Esophagus muscularis mucosa (tissue), 4 donors: ENCODE measurements at regions not wholly inside any gene's neighbourhood (a gene's known extent, or its start where the extent isn't known, plus 50 kb on each side); places are given as distances from the start of the nearest gene placed in this dataset.
"Not testable (repeated sequence)": the region's sequence is repeated elsewhere in the genome, so short reads cannot be mapped to it uniquely, and the experiment has no call there.

Experiments
- DNase-seq: peaks from one replicate; pipeline ENCODE4 v3.0.0-alpha.2; 2017; ENCODE audit errors: extremely low spot score
- H3K27ac ChIP-seq, 4 donors: fragments of 200-600 bp; sonication (generic); replicated peaks in 1 of 4; 1 replicate in 3 of 4; 2 replicates in 1 of 4; pipeline ENCODE4 v1.5.1; 2016 to 2019; ENCODE audit warnings: mild to moderate bottlenecking in 1 of 4
- H3K27me3 ChIP-seq, 4 donors: fragments of 200-600 bp; sonication (generic); one replicate each; pipeline versions ENCODE4 v1.5.1 to v1.6.0; 2016 to 2019
- H3K36me3 ChIP-seq, 4 donors: fragments of 200-600 bp; sonication (generic); one replicate each; pipeline ENCODE4 v1.5.1; 2016 to 2019
- H3K4me1 ChIP-seq, 4 donors: fragments of 200-600 bp; sonication (generic); one replicate each; pipeline ENCODE4 v1.5.1; 2016 to 2019
- H3K4me3 ChIP-seq, 4 donors: fragments of 200-600 bp; sonication (generic); 1 replicate in 2 of 4; 2 replicates in 2 of 4; pipeline ENCODE4 v1.5.1; 2016 to 2019; ENCODE audit warnings: mild to moderate bottlenecking in 4 of 4, moderate library complexity in 1 of 4
- H3K9me3 ChIP-seq, 4 donors: fragments of 200-600 bp; sonication (generic); 1 replicate in 3 of 4; 2 replicates in 1 of 4; pipeline ENCODE4 v1.5.1; 2016 to 2019
- CTCF ChIP-seq, 3 experiments: fragments of 200-600 bp in 2 of 3; fragments of 450-650 bp in 1 of 3; sonication (generic) in 2 of 3; IDR thresholded peaks; one replicate each; pipeline ENCODE4 v1.5.1; 2017 to 2019; ENCODE audit warnings: antibody characterized with exemption in 3 of 3, mild to moderate bottlenecking in 2 of 3, moderate library complexity in 1 of 3
- EP300 ChIP-seq: sonication (generic); formaldehyde crosslinking; IDR thresholded peaks from one replicate; pipeline ENCODE4 v1.6.1; 2017; ENCODE audit warnings: antibody characterized with exemption
- POLR2A ChIP-seq: fragments of 450-650 bp; IDR thresholded peaks from one replicate; pipeline ENCODE4 v1.6.1; 2017; ENCODE audit warnings: antibody characterized with exemption, moderate library complexity, mild to moderate bottlenecking, low read depth
- POLR2AphosphoS5 ChIP-seq, 2 donors: sonication (generic); formaldehyde crosslinking; IDR thresholded peaks; one replicate each; pipeline ENCODE4 v1.6.1; 2017; ENCODE audit warnings: antibody characterized with exemption in 2 of 2
- WGBS: methylation state at CpG from one replicate; pipeline ENCODE4 v1.1.5; 2018; 5-methylcytosine and 5-hydroxymethylcytosine counted together
- intact Hi-C: fragments of 100-400 bp; cut with DNase I; formaldehyde crosslinking; loops from one replicate; pipeline ENCODE4 v1.15.1; 2023

- H3K9me3 ChIP-seq, H3K4me3 ChIP-seq, H3K27me3 ChIP-seq, H3K4me1 ChIP-seq, H3K36me3 ChIP-seq, H3K27ac ChIP-seq, intact Hi-C loops: not testable (repeated sequence)
- peak; percentile 70 for DNase-seq
- 89% methylated on average over 7 of the region's 7 CpGs for WGBS
These were observed 185.9 kb upstream of the ZNF644 start for GRCh38 chr1:91207691-91208090.

- H3K36me3 ChIP-seq, H3K9me3 ChIP-seq, H3K27me3 ChIP-seq, intact Hi-C loops, H3K27ac ChIP-seq, H3K4me1 ChIP-seq, H3K4me3 ChIP-seq: not testable (repeated sequence)
- 98% methylated on average over 9 of the region's 9 CpGs for WGBS
- DNase-seq: peak; percentile 66
These were observed 182.3 kb upstream of the ZNF644 start for GRCh38 chr1:91204150-91204549.

GRCh38 chr1:91201694-91202093 lies 179.9 kb upstream of the ZNF644 start:
- Histone ChIP-seq H3K4me3 (no peak overlapping the region), H3K36me3 (no peaks in the 10 kb centered on the region), H3K9me3 (no peaks in the 10 kb centered on the region), H3K27me3 (peaks cover 0 to 5% (median 0%) of the 10 kb centered on the region in 4 donors), H3K27ac (no peak overlapping the region), H3K4me1 (no peaks in the 10 kb centered on the region)
- TF ChIP-seq POLR2AphosphoS5 (IDR thresholded peaks at IDR 0.05) (no peak), CTCF (IDR thresholded peaks at IDR 0.05) (no peak)
- 41% methylated on average over 1 of the region's 1 CpG for WGBS
- DNase-seq: no peak
- intact Hi-C loops: no loop called here

GRCh38 chr1:91201176-91201575 lies 179.3 kb upstream of the ZNF644 start:
- peak; percentile 55 for DNase-seq
- no peak overlapping the region for H3K4me3 ChIP-seq
- TF ChIP-seq CTCF (IDR thresholded peaks at IDR 0.05): no peak
- no peak for TF ChIP-seq EP300
- TF ChIP-seq POLR2A: no peak
- TF ChIP-seq POLR2AphosphoS5 (IDR thresholded peaks at IDR 0.05): no peak
- H3K27me3 ChIP-seq: peaks cover 0 to 5% (median 0%) of the 10 kb centered on the region in 4 donors
- 63% methylated on average over 3 of the region's 3 CpGs for WGBS
- intact Hi-C loops: no loop called here
- H3K36me3 ChIP-seq: no peaks in the 10 kb centered on the region
- H3K4me1 ChIP-seq: no peaks in the 10 kb centered on the region
- no peaks in the 10 kb centered on the region for H3K9me3 ChIP-seq
- no peak overlapping the region for H3K27ac ChIP-seq

GRCh38 chr1:91200675-91201074 lies 178.8 kb upstream of the ZNF644 start:
- Histone ChIP-seq H3K9me3 (no peaks in the 10 kb centered on the region), H3K4me1 (no peaks in the 10 kb centered on the region), H3K4me3 (no peak overlapping the region), H3K27me3 (peaks cover 0 to 5% (median 0%) of the 10 kb centered on the region in 4 donors), H3K36me3 (no peaks in the 10 kb centered on the region), H3K27ac (no peak overlapping the region)
- no peak for TF ChIP-seq CTCF (IDR thresholded peaks at IDR 0.05)
- no peak for TF ChIP-seq EP300
- TF ChIP-seq POLR2A: no peak
- TF ChIP-seq POLR2AphosphoS5 (IDR thresholded peaks at IDR 0.05): no peak
- intact Hi-C loops: no loop called here
- peak; percentile 47 for DNase-seq
- 66% methylated on average over 5 of the region's 5 CpGs for WGBS

- Histone ChIP-seq H3K36me3 (no peaks in the 10 kb centered on the region), H3K4me3 (no peak overlapping the region), H3K9me3 (no peaks in the 10 kb centered on the region), H3K4me1 (no peaks in the 10 kb centered on the region), H3K27me3 (peaks cover 0 to 10% (median 0%) of the 10 kb centered on the region in 4 donors), H3K27ac (no peak overlapping the region)
- 80% methylated on average over 6 of the region's 6 CpGs for WGBS
- intact Hi-C loops: no loop called here
- DNase-seq: peak; percentile 31
- TF ChIP-seq EP300: no peak
- no peak for TF ChIP-seq CTCF (IDR thresholded peaks at IDR 0.05)
- no peak for TF ChIP-seq POLR2AphosphoS5 (IDR thresholded peaks at IDR 0.05)
- TF ChIP-seq POLR2A: no peak
These were observed 178.2 kb upstream of the ZNF644 start for GRCh38 chr1:91199988-91200387.
